SK-N-SH (cell line): ENCODE measurements at regions not wholly inside any gene's neighbourhood (a gene's known extent, or its start where the extent isn't known, plus 50 kb on each side); places are given as distances from the start of the nearest gene placed in this dataset.

Source experiments
- CTCF ChIA-PET: fragments of 300-600, 350-600 bp; formaldehyde crosslinking; extraction: SDS; loops from one replicate; lab custom pipeline; 2021; lab: Yijun Ruan, JAX
- POLR2A ChIA-PET: fragments of 350-600 bp; sonication (Branson Sonifier 250); formaldehyde crosslinking; extraction: SDS; loops from one replicate; lab custom pipeline; 2020; ENCODE audit warnings: antibody characterized with exemption, inconsistent platforms; lab: Yijun Ruan, JAX
- DNase-seq: peaks from one replicate; pipeline ENCODE4 v3.0.0; 2012
- H2AFZ ChIP-seq: fragments of 200-600 bp; sonication (generic); 2 replicates; pipeline ENCODE4 v1.8.1; 2016; ENCODE audit warnings: antibody characterized with exemption, mild to moderate bottlenecking, low read depth
- H3F3A ChIP-seq: fragments of 200-600 bp; sonication (generic); replicated peaks from 2 replicates; pipeline ENCODE3; 2016; ENCODE audit warnings: antibody characterized with exemption, mild to moderate bottlenecking; ENCODE audit not compliant: insufficient read depth
- H3K27ac ChIP-seq, 2 experiments: fragments of 200-500 bp in 1 of 2; fragments of 200-600 bp in 1 of 2; sonication (Bioruptor generic) in 1 of 2; sonication (generic), shearing (Covaris generic) in 1 of 2; 2 replicates each; pipeline versions ENCODE4 v1.5.1 to v1.6.1; 2014 to 2016; ENCODE audit warnings: low read depth in 2 of 2, inconsistent platforms in 1 of 2, low read length in 1 of 2, mild to moderate bottlenecking in 1 of 2, mixed read lengths in 1 of 2
- H3K27me3 ChIP-seq: fragments of 200-600 bp; sonication (generic), shearing (Covaris generic); 2 replicates; pipeline ENCODE4 v1.6.1; 2016; ENCODE audit warnings: mixed run types; ENCODE audit not compliant: insufficient read depth
- H3K36me3 ChIP-seq, 2 experiments: fragments of 200-500 bp in 1 of 2; fragments of 200-600 bp in 1 of 2; sonication (Bioruptor generic) in 1 of 2; sonication (generic) in 1 of 2; replicated peaks in 1 of 2; 2 replicates each; pipeline versions ENCODE3 to v1.5.1; 2014 to 2016; ENCODE audit warnings: low read length in 1 of 2, mild to moderate bottlenecking in 1 of 2; ENCODE audit not compliant: insufficient read depth in 2 of 2, control insufficient read depth in 1 of 2
- H3K4me1 ChIP-seq, 2 experiments: fragments of 200-500 bp in 1 of 2; fragments of 200-600 bp in 1 of 2; sonication (Bioruptor generic) in 1 of 2; sonication (generic), shearing (Covaris generic) in 1 of 2; 2 replicates each; pipeline versions ENCODE4 v1.5.1 to v1.6.1; 2014 to 2016; ENCODE audit warnings: low read depth in 1 of 2, low read length in 1 of 2, mixed run types in 1 of 2; ENCODE audit not compliant: insufficient read depth in 2 of 2, control insufficient read depth in 1 of 2
- H3K4me2 ChIP-seq: fragments of 200-600 bp; sonication (generic), shearing (Covaris generic); 2 replicates; pipeline ENCODE4 v1.6.1; 2017; ENCODE audit warnings: mixed run types
- H3K4me3 ChIP-seq, 2 experiments: fragments of 200-500 bp in 1 of 2; fragments of 200-600 bp in 1 of 2; sonication (Bioruptor generic) in 1 of 2; sonication (generic), shearing (Covaris generic) in 1 of 2; 2 replicates each; pipeline versions ENCODE4 v1.5.1 to v1.8.1; 2014 to 2016; ENCODE audit warnings: low read depth in 2 of 2, inconsistent platforms in 1 of 2, low read length in 1 of 2, mild to moderate bottlenecking in 1 of 2, mixed read lengths in 1 of 2, moderate library complexity in 1 of 2
- H3K79me2 ChIP-seq: fragments of 200-600 bp; sonication (generic); 2 replicates; pipeline ENCODE4 v1.8.1; 2017; ENCODE audit warnings: mild to moderate bottlenecking; ENCODE audit not compliant: insufficient read depth
- H3K9ac ChIP-seq: fragments of 200-600 bp; sonication (generic); 2 replicates; pipeline ENCODE4 v1.6.1; 2017; ENCODE audit warnings: mixed run types
- H3K9me2 ChIP-seq: fragments of 200-600 bp; sonication (generic); 2 replicates; pipeline ENCODE4 v1.6.1; 2017; ENCODE audit warnings: mixed run types
- H3K9me3 ChIP-seq: fragments of 200-600 bp; sonication (generic); 2 replicates; pipeline ENCODE4 v1.6.1; 2017; ENCODE audit warnings: mixed run types, mild to moderate bottlenecking, moderate library complexity
- H4K20me1 ChIP-seq: fragments of 200-600 bp; sonication (generic); 2 replicates; pipeline ENCODE4 v1.6.1; 2017; ENCODE audit warnings: mild to moderate bottlenecking, mixed run types; ENCODE audit not compliant: insufficient read depth
- CHD2 ChIP-seq: fragments of 150-350 bp; IDR thresholded peaks from 2 replicates; pipeline ENCODE4 v1.6.1; 2018; ENCODE audit warnings: low read length; ENCODE audit not compliant: partially characterized antibody
- EP300 ChIP-seq, 2 experiments: IDR thresholded peaks; 2 replicates each; pipeline versions ENCODE4 v1.4.0 to v1.6.1; 2012; ENCODE audit warnings: borderline replicate concordance in 1 of 2, low read depth in 1 of 2, low read length in 1 of 2
- EZH2phosphoT487 ChIP-seq: fragments of 200-600 bp; sonication (generic); IDR thresholded peaks from 2 replicates; pipeline ENCODE4 v1.6.1; 2017; ENCODE audit warnings: low read depth, mixed run types, mild to moderate bottlenecking, antibody characterized with exemption, moderate library complexity, borderline replicate concordance
- FOSL2 ChIP-seq: IDR thresholded peaks from 2 replicates; pipeline ENCODE4 v1.4.0; 2012; ENCODE audit warnings: low read depth, mild to moderate bottlenecking, moderate library complexity, borderline replicate concordance
- IRF3 ChIP-seq: fragments of 150-350 bp; IDR thresholded peaks from 2 replicates; pipeline ENCODE4 v1.6.1; 2016; ENCODE audit warnings: mild to moderate bottlenecking, low read depth, low read length
- MAX ChIP-seq: IDR thresholded peaks from 2 replicates; pipeline ENCODE4 v1.4.0; 2012; ENCODE audit warnings: low read depth
- MXI1 ChIP-seq: IDR thresholded peaks from 2 replicates; pipeline ENCODE4 v1.6.1; 2012; ENCODE audit warnings: mild to moderate bottlenecking, low read depth, low read length, improper control_type of control experiment
- PBX3 ChIP-seq: IDR thresholded peaks from 2 replicates; pipeline ENCODE4; 2012
- POLR2AphosphoS5 ChIP-seq: IDR thresholded peaks from 2 replicates; pipeline ENCODE4 v1.6.1; 2012; ENCODE audit warnings: low read depth, low read length
- RAD21 ChIP-seq: IDR thresholded peaks from 2 replicates; pipeline ENCODE4 v1.6.1; 2012; ENCODE audit warnings: mild to moderate bottlenecking, low read length
- RFX5 ChIP-seq: IDR thresholded peaks from 2 replicates; pipeline ENCODE4 v1.6.1; 2012; ENCODE audit warnings: mild to moderate bottlenecking, improper control_type of control experiment, low read length
- SMC3 ChIP-seq: IDR thresholded peaks from 2 replicates; pipeline ENCODE4 v1.6.1; 2012; ENCODE audit warnings: low read depth, low read length, improper control_type of control experiment
- TCF12 ChIP-seq: IDR thresholded peaks from 2 replicates; pipeline ENCODE4 v1.4.0; 2012
- TEAD4 ChIP-seq: IDR thresholded peaks from 2 replicates; pipeline ENCODE4 v1.4.0; 2012; ENCODE audit warnings: mild to moderate bottlenecking, borderline replicate concordance; ENCODE audit not compliant: insufficient read depth
- USF1 ChIP-seq: IDR thresholded peaks from 2 replicates; pipeline ENCODE4 v1.4.0; 2012; ENCODE audit warnings: low read depth, borderline replicate concordance
- ZBTB33 ChIP-seq: IDR thresholded peaks from 2 replicates; pipeline ENCODE4 v1.4.0; 2012; ENCODE audit warnings: low read depth, borderline replicate concordance
- WGBS: methylation state at CpG from one replicate; pipeline ENCODE4 v1.1.6; 2017; ENCODE audit warnings: low lambda C conversion rate; 5-methylcytosine and 5-hydroxymethylcytosine counted together

- Histone ChIP-seq H3K4me1 (no peaks in the 10 kb centered on the region), H3K9me3 (no peaks in the 10 kb centered on the region), H2AFZ (no peak overlapping the region), H3K79me2 (no peaks in the 10 kb centered on the region), H3K27me3 (peaks cover 6% of the 10 kb centered on the region; the same call in 1 of the 2 replicates), H3K36me3 (no peaks in the 10 kb centered on the region), H3K4me2 (no peak overlapping the region), H3K9me2 (no peaks in the 10 kb centered on the region), H4K20me1 (no peaks in the 10 kb centered on the region), H3K4me3 (no peak overlapping the region), H3K27ac (no peak overlapping the region), H3F3A (no peaks in the 10 kb centered on the region), H3K9ac (no peak overlapping the region)
- TF ChIP-seq RFX5 (no peak), ZBTB33 (no peak), RAD21 (no peak), TEAD4 (no peak), POLR2AphosphoS5 (no peak), CHD2 (no peak), MAX (no peak), EZH2phosphoT487 (no peak), TCF12 (no peak), PBX3 (no peak), IRF3 (no peak), MXI1 (no peak), EP300 (IDR thresholded peaks at IDR 0.05; ENCODE audit: borderline replicate concordance in 1 of 2, low read depth in 1 of 2, low read length in 1 of 2) (no peak), USF1 (no peak), SMC3 (no peak), FOSL2 (no peak)
- WGBS = 34% methylated on average over 6 of the region's 6 CpGs
- no peak for DNase-seq
- CTCF ChIA-PET = no interaction called here
- POLR2A ChIA-PET = no interaction called here
These were observed 178.7 kb downstream of the CEMIP2 start for GRCh38 chr9:71589612-71590011.
